Caco-2 (cell line): ENCODE measurements at regions not wholly inside any gene's neighbourhood (a gene's known extent, or its start where the extent isn't known, plus 50 kb on each side); places are given as distances from the start of the nearest gene placed in this dataset.

Experiments
- BruUV-seq: library from RNA; stranded (reverse); fragments of 400-500 nt; replicated peaks from 2 replicates; lab custom pipeline; 2021; lab: Mats Ljungman, UMichigan
- CTCF ChIA-PET: fragments of 300-600 bp; sonication (Branson Sonifier 250); formaldehyde crosslinking; loops from one replicate; lab custom pipeline; 2022; ENCODE audit warnings: antibody characterized with exemption; lab: Charles Lee
- POLR2A ChIA-PET: fragments of 300-600 bp; sonication (Branson Sonifier 250); formaldehyde crosslinking; loops from one replicate; lab custom pipeline; 2022; ENCODE audit warnings: antibody characterized with exemption; lab: Charles Lee
- DNase-seq, 2 experiments: peaks; one replicate each; pipeline versions ENCODE4 v3.0.0 to v3.0.0-alpha.2; 2020 to 2022
- H3K27me3 ChIP-seq: replicated peaks from 2 replicates; pipeline ENCODE4 v1.6.0; 2011; ENCODE audit warnings: low read length; ENCODE audit not compliant: control insufficient read depth, insufficient read depth
- H3K36me3 ChIP-seq: 2 replicates; pipeline ENCODE4 v1.5.1; 2011; ENCODE audit warnings: low read length; ENCODE audit not compliant: control insufficient read depth, insufficient read depth
- H3K4me1 ChIP-seq: fragments of 250-450 bp; sonication (Bioruptor Pico); 2 replicates; pipeline ENCODE4 v1.5.1; 2020; ENCODE audit warnings: mild to moderate bottlenecking
- H3K4me3 ChIP-seq: 2 replicates; pipeline ENCODE4 v1.5.1; 2011; ENCODE audit warnings: low read depth, mild to moderate bottlenecking, control low read depth, low read length
- H3K9me3 ChIP-seq: fragments of 250-450 bp; sonication (Bioruptor Pico); 2 replicates; pipeline ENCODE4 v1.5.1; 2020; ENCODE audit warnings: mild to moderate bottlenecking, moderate library complexity
- H3K27ac Mint-ChIP-seq: one replicate; pipeline ENCODE4 v1.8.0; 2022; ENCODE audit warnings: mixed read lengths; ENCODE audit not compliant: unreplicated experiment
- H3K27me3 Mint-ChIP-seq: one replicate; pipeline ENCODE4 v1.8.0; 2022; ENCODE audit warnings: mixed read lengths; ENCODE audit not compliant: insufficient read depth, unreplicated experiment
- H3K36me3 Mint-ChIP-seq: one replicate; pipeline ENCODE4 v1.8.0; 2022; ENCODE audit warnings: mild to moderate bottlenecking, mixed read lengths; ENCODE audit not compliant: insufficient read depth, unreplicated experiment
- H3K4me1 Mint-ChIP-seq: one replicate; pipeline ENCODE4 v1.8.0; 2022; ENCODE audit warnings: low read depth, mixed read lengths; ENCODE audit not compliant: unreplicated experiment
- H3K4me3 Mint-ChIP-seq: one replicate; pipeline ENCODE4 v1.8.0; 2022; ENCODE audit warnings: mild to moderate bottlenecking, moderate library complexity, mixed read lengths; ENCODE audit not compliant: unreplicated experiment
- H3K9me3 Mint-ChIP-seq: one replicate; pipeline ENCODE4 v1.8.0; 2022; ENCODE audit warnings: mixed read lengths; ENCODE audit not compliant: unreplicated experiment
- CTCF ChIP-seq, 2 experiments: fragments of 200-600 bp in 1 of 2; IDR thresholded peaks; 1 replicate in 1 of 2; 2 replicates in 1 of 2; pipeline versions ENCODE4 v1.5.1 to v1.8.0; 2011 to 2022; ENCODE audit warnings: antibody characterized with exemption in 1 of 2, control low read depth in 1 of 2, inconsistent platforms in 1 of 2, low read depth in 1 of 2, low read length in 1 of 2, mild to moderate bottlenecking in 1 of 2, moderate library complexity in 1 of 2; ENCODE audit not compliant: insufficient read depth in 1 of 2, severe bottlenecking in 1 of 2, unreplicated experiment in 1 of 2
- intact Hi-C: fragments of 100-400 bp; cut with micrococcal nuclease; formaldehyde crosslinking; loops from one replicate; pipeline ENCODE4 v1.10.0; 2022; ENCODE audit not compliant: unreplicated experiment

GRCh38 chr18:73124175-73124574, 256.4 kb upstream of the NETO1 start:
- H3K9me3 ChIP-seq = no peaks in the 10 kb centered on the region
- no peaks in the 10 kb centered on the region for H3K9me3 Mint-ChIP-seq
- no peaks in the 10 kb centered on the region for H3K4me1 ChIP-seq
- H3K27me3 Mint-ChIP-seq = no peaks in the 10 kb centered on the region
- H3K27me3 ChIP-seq = no peaks in the 10 kb centered on the region
- H3K4me3 ChIP-seq = no peak overlapping the region
- no peaks in the 10 kb centered on the region for H3K36me3 Mint-ChIP-seq
- ChIA-PET POLR2A (no interaction called here), CTCF (no interaction called here)
- TF ChIP-seq CTCF (IDR thresholded peaks at IDR 0.05; ENCODE audit: insufficient read depth in 1 of 2, low read depth in 1 of 2, low read length in 1 of 2, severe bottlenecking in 1 of 2, unreplicated experiment in 1 of 2) = no peak
- DNase-seq = no peak
- no peak overlapping the region for H3K4me3 Mint-ChIP-seq
- no TSS peak for BruUV-seq
- intact Hi-C loops = no loop called here
- no peak overlapping the region for H3K27ac Mint-ChIP-seq
- H3K36me3 ChIP-seq = no peaks in the 10 kb centered on the region
- no peaks in the 10 kb centered on the region for H3K4me1 Mint-ChIP-seq

GRCh38 chr18:73121207-73121606, 253.4 kb upstream of the NETO1 start:
- Mint-ChIP-seq H3K27ac (no peak overlapping the region), H3K36me3 (no peaks in the 10 kb centered on the region), H3K4me3 (no peak overlapping the region), H3K4me1 (no peaks in the 10 kb centered on the region), H3K9me3 (no peaks in the 10 kb centered on the region), H3K27me3 (no peaks in the 10 kb centered on the region)
- H3K4me3 ChIP-seq = no peak overlapping the region
- DNase-seq = no peak
- BruUV-seq = no TSS peak
- H3K9me3 ChIP-seq = no peaks in the 10 kb centered on the region
- ChIA-PET CTCF (no interaction called here), POLR2A (no interaction called here)
- H3K4me1 ChIP-seq = no peaks in the 10 kb centered on the region
- no peaks in the 10 kb centered on the region for H3K36me3 ChIP-seq
- no peak for TF ChIP-seq CTCF (IDR thresholded peaks at IDR 0.05; ENCODE audit: insufficient read depth in 1 of 2, low read depth in 1 of 2, low read length in 1 of 2, severe bottlenecking in 1 of 2, unreplicated experiment in 1 of 2)
- intact Hi-C loops = no loop called here
- no peaks in the 10 kb centered on the region for H3K27me3 ChIP-seq

GRCh38 chr18:73120626-73121025, 252.8 kb upstream of the NETO1 start:
- no peaks in the 10 kb centered on the region for H3K9me3 ChIP-seq
- no peak for DNase-seq
- no peak overlapping the region for H3K4me3 ChIP-seq
- intact Hi-C loops = no loop called here
- no peaks in the 10 kb centered on the region for H3K27me3 ChIP-seq
- no peaks in the 10 kb centered on the region for H3K36me3 Mint-ChIP-seq
- no peak overlapping the region for H3K4me3 Mint-ChIP-seq
- H3K4me1 ChIP-seq = no peaks in the 10 kb centered on the region
- POLR2A ChIA-PET = no interaction called here
- TF ChIP-seq CTCF (IDR thresholded peaks at IDR 0.05; ENCODE audit: insufficient read depth in 1 of 2, low read depth in 1 of 2, low read length in 1 of 2, severe bottlenecking in 1 of 2, unreplicated experiment in 1 of 2) = no peak
- no peaks in the 10 kb centered on the region for H3K4me1 Mint-ChIP-seq
- no peaks in the 10 kb centered on the region for H3K27me3 Mint-ChIP-seq
- CTCF ChIA-PET = no interaction called here
- H3K36me3 ChIP-seq = no peaks in the 10 kb centered on the region
- H3K9me3 Mint-ChIP-seq = no peaks in the 10 kb centered on the region
- no peak overlapping the region for H3K27ac Mint-ChIP-seq
- no TSS peak for BruUV-seq
